HepG2 (cell line): ENCODE measurements at regions not wholly inside any gene's neighbourhood (a gene's known extent, or its start where the extent isn't known, plus 50 kb on each side); places are given as distances from the start of the nearest gene placed in this dataset.
"Not testable (repeated sequence)": the region's sequence is repeated elsewhere in the genome, so short reads cannot be mapped to it uniquely, and the experiment has no call there.

ENCODE experiments used
- ATAC-seq: fragments of 200-7000 bp; cut with Tn5 transposase; 3 replicates; pipeline ENCODE4 v1.9.1; 2020; ENCODE audit warnings: mild to moderate bottlenecking, moderate library complexity
- BruUV-seq: library from RNA; stranded (reverse); fragments of 400-500 nt; replicated peaks from 2 replicates; lab custom pipeline; 2021; lab: Mats Ljungman, UMichigan
- CTCF ChIA-PET: fragments of 300-600 bp; formaldehyde crosslinking; extraction: SDS; loops from one replicate; lab custom pipeline; 2021; ENCODE audit warnings: low total read pairs, inconsistent platforms, low intra/inter-chr PET ratio; lab: Yijun Ruan, JAX
- POLR2A ChIA-PET: fragments of 350-600 bp; sonication (Branson Sonifier 250); formaldehyde crosslinking; loops from one replicate; lab custom pipeline; 2020; ENCODE audit warnings: antibody characterized with exemption, inconsistent platforms; lab: Yijun Ruan, JAX
- DNase-seq: peaks from one replicate; pipeline ENCODE4 v3.0.0-alpha.2; 2015; ENCODE audit warnings: low spot score
- FAIRE-seq: peaks from 3 replicates; lab custom pipeline; 2011; peaks lifted over from hg19 to GRCh38; lab: Jason Lieb, UNC
- H2AFZ ChIP-seq: one replicate; pipeline ENCODE4 v1.6.1; 2011; ENCODE audit warnings: low read length, inconsistent platforms
- H3K27ac ChIP-seq: fragments of 300-600 bp; 3 replicates; pipeline ENCODE4 v1.8.0; 2011; ENCODE audit warnings: mixed run types, mild to moderate bottlenecking, mixed read lengths, low read length, inconsistent platforms; ENCODE audit not compliant: insufficient read depth; ENCODE audit errors: extremely low read length
- H3K27me3 ChIP-seq, 2 experiments: fragments of 200-600 bp in 1 of 2; 2 replicates in 1 of 2; 3 replicates in 1 of 2; pipeline versions ENCODE4 v1.6.0 to v1.8.0; 2011; ENCODE audit warnings: low read length in 2 of 2, mild to moderate bottlenecking in 2 of 2, moderate library complexity in 2 of 2, inconsistent platforms in 1 of 2; ENCODE audit not compliant: insufficient read depth in 2 of 2, control insufficient read depth in 1 of 2
- H3K36me3 ChIP-seq, 2 experiments: fragments of 200-600 bp in 1 of 2; replicated peaks in 1 of 2; 2 replicates in 1 of 2; 3 replicates in 1 of 2; pipeline versions ENCODE4 v1.5.1 to v1.8.0; 2011; ENCODE audit warnings: low read length in 2 of 2, inconsistent platforms in 1 of 2; ENCODE audit not compliant: insufficient read depth in 2 of 2, control insufficient read depth in 1 of 2
- H3K4me1 ChIP-seq: 2 replicates; pipeline ENCODE4 v1.5.1; 2012; ENCODE audit warnings: low read length, inconsistent platforms; ENCODE audit not compliant: insufficient read depth
- H3K4me2 ChIP-seq: 2 replicates; pipeline ENCODE4 v1.6.0; 2011; ENCODE audit warnings: low read depth, low read length, inconsistent platforms
- H3K4me3 ChIP-seq, 3 experiments: fragments of 200-600 bp in 1 of 3; sonication (generic), shearing (Covaris generic) in 1 of 3; replicated peaks in 1 of 3; 2 replicates each; pipeline ENCODE4 v1.5.1; 2011 to 2016; ENCODE audit warnings: low read length in 3 of 3, inconsistent platforms in 2 of 3, low read depth in 2 of 3, mild to moderate bottlenecking in 2 of 3, control low read depth in 1 of 3, mixed read lengths in 1 of 3; ENCODE audit not compliant: insufficient read depth in 1 of 3
- H3K79me2 ChIP-seq: one replicate; pipeline ENCODE4 v1.6.1; 2011; ENCODE audit warnings: low read length, inconsistent platforms; ENCODE audit not compliant: insufficient read depth
- H3K9ac ChIP-seq: 2 replicates; pipeline ENCODE4 v1.6.0; 2011; ENCODE audit warnings: mild to moderate bottlenecking, low read depth, low read length, inconsistent platforms; ENCODE audit not compliant: insufficient read depth
- H3K9me3 ChIP-seq: 2 replicates; pipeline ENCODE4 v1.5.1; 2012; ENCODE audit warnings: mild to moderate bottlenecking, low read length
- H4K20me1 ChIP-seq: 2 replicates; pipeline ENCODE4 v1.6.0; 2011; ENCODE audit warnings: inconsistent platforms, mild to moderate bottlenecking, low read length, moderate library complexity; ENCODE audit not compliant: insufficient read depth
- ASH2L ChIP-seq: fragments of 300-600, 200-600 bp; sonication (generic); IDR thresholded peaks from 2 replicates; pipeline ENCODE4 v1.7.0; 2017; ENCODE audit warnings: low read depth, mild to moderate bottlenecking, moderate library complexity, mixed read lengths, low read length; ENCODE audit not compliant: insufficient read length
- GATAD1 ChIP-seq: IDR thresholded peaks from 2 replicates; pipeline ENCODE4 v1.6.1; 2016; ENCODE audit warnings: missing genetic modification reagents, missing compliant biosample characterization
- MIER2 ChIP-seq: IDR thresholded peaks from 2 replicates; pipeline ENCODE4 v1.6.1; 2016; ENCODE audit warnings: missing biosample characterization, missing genetic modification reagents
- MLXIP ChIP-seq: sonication (generic); formaldehyde crosslinking; IDR thresholded peaks from 2 replicates; pipeline ENCODE4 v1.9.0; 2021; ENCODE audit warnings: missing genetic modification reagents, borderline replicate concordance
- MNT ChIP-seq: fragments of 450-650 bp; IDR thresholded peaks from 2 replicates; pipeline ENCODE4 v1.6.1; 2016
- NRL ChIP-seq: sonication (generic); formaldehyde crosslinking; IDR thresholded peaks from 2 replicates; pipeline ENCODE4 v1.5.0; 2020; ENCODE audit warnings: missing genetic modification reagents, mild to moderate bottlenecking, moderate library complexity, borderline replicate concordance
- RBM39 ChIP-seq: fragments of 200-400 bp; formaldehyde crosslinking; IDR thresholded peaks from one replicate; pipeline ENCODE4 v1.6.1; 2018; ENCODE audit warnings: antibody characterized with exemption, mild to moderate bottlenecking, low read depth, low read length; ENCODE audit not compliant: poor library complexity, severe bottlenecking
- ZBTB21 ChIP-seq: sonication (generic); formaldehyde crosslinking; IDR thresholded peaks from 2 replicates; pipeline ENCODE4 v1.4.0; 2020; ENCODE audit warnings: missing genetic modification reagents
- ZNF20 ChIP-seq: sonication (generic); formaldehyde crosslinking; IDR thresholded peaks from 2 replicates; pipeline ENCODE4 v1.4.0; 2020; ENCODE audit warnings: mild to moderate bottlenecking, moderate library complexity, missing genetic modification reagents
- ZNF761 ChIP-seq: sonication (generic); formaldehyde crosslinking; conservative IDR thresholded peaks from 2 replicates; pipeline ENCODE4 v1.4.0; 2020; ENCODE audit warnings: mild to moderate bottlenecking, missing genetic modification reagents
- ZNF878 ChIP-seq: sonication (generic); formaldehyde crosslinking; IDR thresholded peaks from 2 replicates; pipeline ENCODE4 v1.8.1; 2023; ENCODE audit warnings: mild to moderate bottlenecking, missing genetic modification reagents, moderate library complexity
- WGBS: methylation state at CpG from one replicate; pipeline ENCODE4 v1.1.6; 2017; ENCODE audit warnings: low lambda C conversion rate; 5-methylcytosine and 5-hydroxymethylcytosine counted together
- in situ Hi-C: cut with HindIII; loops from 2 replicates; pipeline ENCODE4 v1.10.0; 2017; ENCODE audit warnings: low pct_unique_long_range_greater_than_20kb; ENCODE audit not compliant: extremely low pct_ligation_motif_present
- intact Hi-C: fragments of 100-400 bp; cut with micrococcal nuclease; formaldehyde crosslinking; loops from one replicate; pipeline ENCODE4 v1.10.0; 2022; ENCODE audit not compliant: unreplicated experiment

GRCh38 chr5:67921004-67921601 is 294.5 kb upstream of the PIK3R1 start:
- ChIA-PET POLR2A (no interaction called here), CTCF (no interaction called here)
- no peaks in the 10 kb centered on the region for H3K79me2 ChIP-seq
- WGBS, result 65% methylated on average over 8 of the region's 8 CpGs
- no peaks in the 10 kb centered on the region for H3K36me3 ChIP-seq
- no peak overlapping the region for H3K4me3 ChIP-seq
- in situ Hi-C loops, result no loop called here
- no peak overlapping the region for H3K9ac ChIP-seq
- no peak overlapping the region for H2AFZ ChIP-seq
- H3K27ac ChIP-seq, result no peak overlapping the region
- TF ChIP-seq MIER2 (CRISPR knock-in tag) (no peak), NRL (no peak), ZNF761 (no peak), MLXIP (no peak), ZNF878 (CRISPR knock-in tag) (no peak), GATAD1 (CRISPR knock-in tag) (no peak), ZBTB21 (no peak), ASH2L (no peak), RBM39 (no peak), MNT (no peak), ZNF20 (CRISPR knock-in tag) (no peak)
- no peaks in the 10 kb centered on the region for H3K9me3 ChIP-seq
- FAIRE-seq (no peak), ATAC-seq (no peak), DNase-seq (no peak)
- no peaks in the 10 kb centered on the region for H3K4me1 ChIP-seq
- intact Hi-C loops, result no loop called here
- peaks cover 0 to 2% of the 10 kb centered on the region in 2 experiments; a peak in 1 of 5 replicates for H3K27me3 ChIP-seq
- H4K20me1 ChIP-seq, result no peaks in the 10 kb centered on the region
- BruUV-seq, result no TSS peak
- no peak overlapping the region for H3K4me2 ChIP-seq

GRCh38 chr5:67919532-67919931 is 296.0 kb upstream of the PIK3R1 start:
- CTCF ChIA-PET, BruUV-seq, DNase-seq: not testable (repeated sequence)

More at GRCh38 chr5:67919532-67919931, 296.0 kb upstream of the PIK3R1 start:
- H3K27me3 ChIP-seq, H4K20me1 ChIP-seq, ATAC-seq, POLR2A ChIA-PET, H3K4me3 ChIP-seq, intact Hi-C loops, H3K79me2 ChIP-seq, in situ Hi-C loops, H3K4me1 ChIP-seq, H3K9ac ChIP-seq, H2AFZ ChIP-seq, H3K4me2 ChIP-seq, H3K9me3 ChIP-seq, H3K27ac ChIP-seq, FAIRE-seq, H3K36me3 ChIP-seq: not testable (repeated sequence)
